GDM1 (cell line): ENCODE measurements at regions not wholly inside any gene's neighbourhood (a gene's known extent, or its start where the extent isn't known, plus 50 kb on each side); places are given as distances from the start of the nearest gene placed in this dataset.

Experiments
- DNase-seq: peaks from one replicate; lab custom pipeline; 2025; lab: John Stamatoyannopoulos, UW

- no peak for DNase-seq
Measured at GRCh38 chr17:71919186-71919585, 201.6 kb upstream of the SOX9 start.

GRCh38 chr17:71919896-71920295 lies 200.9 kb upstream of the SOX9 start:
- no peak for DNase-seq

GRCh38 chr17:71921796-71922195 lies 199.0 kb upstream of the SOX9 start:
- no peak for DNase-seq

- no peak for DNase-seq
Measured at GRCh38 chr17:71922439-71922838, 198.4 kb upstream of the SOX9 start.

GRCh38 chr17:71926746-71927398 lies 193.9 kb upstream of the SOX9 start:
- DNase-seq, result no peak

GRCh38 chr17:71933306-71933705 lies 187.5 kb upstream of the SOX9 start:
- DNase-seq, result no peak

GRCh38 chr17:71934520-71934919 lies 186.3 kb upstream of the SOX9 start:
- DNase-seq, result no peak

GRCh38 chr17:71935341-71935740 lies 185.5 kb upstream of the SOX9 start:
- DNase-seq, result no peak

- DNase-seq, result no peak
Measured at GRCh38 chr17:71936977-71937376, 183.8 kb upstream of the SOX9 start.

- no peak for DNase-seq
Measured at GRCh38 chr17:71937914-71938313, 182.9 kb upstream of the SOX9 start.

GRCh38 chr17:71938340-71939010 lies 182.3 kb upstream of the SOX9 start:
- DNase-seq, result no peak

- no peak for DNase-seq
Measured at GRCh38 chr17:71941920-71942319, 178.9 kb upstream of the SOX9 start.

- DNase-seq, result peak; percentile 2
Measured at GRCh38 chr17:71942626-71943025, 178.2 kb upstream of the SOX9 start.

- no peak for DNase-seq
Measured at GRCh38 chr17:71948703-71949422, 172.0 kb upstream of the SOX9 start.

- no peak for DNase-seq
Measured at GRCh38 chr17:71959154-71959553, 161.7 kb upstream of the SOX9 start.

GRCh38 chr17:71963351-71963750 lies 157.5 kb upstream of the SOX9 start:
- DNase-seq, result no peak

GRCh38 chr17:71963791-71964190 lies 157.0 kb upstream of the SOX9 start:
- no peak for DNase-seq

GRCh38 chr17:71964559-71964958 lies 156.3 kb upstream of the SOX9 start:
- DNase-seq, result no peak

GRCh38 chr17:71966055-71966454 lies 154.8 kb upstream of the SOX9 start:
- DNase-seq, result no peak

- no peak for DNase-seq
Measured at GRCh38 chr17:71966459-71967313, 154.1 kb upstream of the SOX9 start.

- no peak for DNase-seq
Measured at GRCh38 chr17:71969500-71969899, 151.3 kb upstream of the SOX9 start.

GRCh38 chr17:71970312-71970711 lies 150.5 kb upstream of the SOX9 start:
- no peak for DNase-seq
